GM23338 (cell line): ENCODE measurements at regions not wholly inside any gene's neighbourhood (a gene's known extent, or its start where the extent isn't known, plus 50 kb on each side); places are given as distances from the start of the nearest gene placed in this dataset.

ENCODE experiments used
- ATAC-seq: fragments of 200-7000 bp; cut with Tn5 transposase; 3 replicates; pipeline ENCODE4 v1.9.1; 2020
- DNase-seq: peaks from one replicate; pipeline ENCODE4 v3.0.0-alpha.2; 2015; ENCODE audit warnings: low spot score
- H2AFZ ChIP-seq: fragments of 200-600 bp; sonication (generic); 2 replicates; pipeline ENCODE4 v1.8.0; 2016; ENCODE audit warnings: antibody characterized with exemption, mild to moderate bottlenecking, moderate library complexity
- H3F3A ChIP-seq: fragments of 200-600 bp; sonication (generic); replicated peaks from 2 replicates; pipeline ENCODE4 v1.8.0; 2017; ENCODE audit warnings: antibody characterized with exemption, mixed run types, low read depth
- H3K27ac ChIP-seq: fragments of 200-600 bp; sonication (generic); 2 replicates; pipeline ENCODE4 v1.6.1; 2016; ENCODE audit warnings: low read depth
- H3K27me3 ChIP-seq: fragments of 200-600 bp; sonication (generic); 2 replicates; pipeline ENCODE4 v1.8.0; 2016; ENCODE audit warnings: mild to moderate bottlenecking, mixed run types, moderate library complexity; ENCODE audit not compliant: insufficient read depth
- H3K36me3 ChIP-seq: fragments of 200-600 bp; sonication (generic); 2 replicates; pipeline ENCODE4 v1.8.0; 2016; ENCODE audit warnings: mild to moderate bottlenecking; ENCODE audit not compliant: insufficient read depth
- H3K4me1 ChIP-seq: fragments of 200-600 bp; sonication (generic); 2 replicates; pipeline ENCODE4 v1.8.0; 2016; ENCODE audit warnings: mild to moderate bottlenecking, moderate library complexity; ENCODE audit not compliant: insufficient read depth
- H3K4me2 ChIP-seq: fragments of 200-600 bp; sonication (generic); 2 replicates; pipeline ENCODE4 v1.7.1; 2017; ENCODE audit warnings: mixed run types
- H3K4me3 ChIP-seq: fragments of 200-600 bp; sonication (generic); 2 replicates; pipeline ENCODE4 v1.6.1; 2016; ENCODE audit warnings: mixed run types
- H3K79me2 ChIP-seq: fragments of 200-600 bp; sonication (generic); replicated peaks from 2 replicates; pipeline ENCODE4 v1.8.0; 2017; ENCODE audit warnings: mild to moderate bottlenecking; ENCODE audit not compliant: insufficient read depth
- H3K9me2 ChIP-seq: fragments of 200-600 bp; sonication (generic); 2 replicates; pipeline ENCODE4 v1.8.0; 2017; ENCODE audit not compliant: insufficient read depth
- H4K20me1 ChIP-seq: fragments of 200-600 bp; sonication (generic); replicated peaks from 2 replicates; pipeline ENCODE4 v1.8.0; 2017; ENCODE audit warnings: mild to moderate bottlenecking; ENCODE audit not compliant: insufficient read depth
- H3K27ac Mint-ChIP-seq: 2 replicates; pipeline ENCODE4 v1.8.0; 2020; ENCODE audit warnings: inconsistent platforms, mild to moderate bottlenecking, moderate library complexity, mixed read lengths
- H3K27me3 Mint-ChIP-seq: 3 replicates; pipeline ENCODE4 v1.8.0; 2022; ENCODE audit warnings: low read depth, mild to moderate bottlenecking, moderate library complexity, mixed read lengths, inconsistent platforms; ENCODE audit not compliant: insufficient read depth, poor library complexity
- H3K36me3 Mint-ChIP-seq: 3 replicates; pipeline ENCODE4 v1.8.0; 2021; ENCODE audit warnings: low read depth, mild to moderate bottlenecking, inconsistent platforms, moderate library complexity, mixed read lengths
- H3K4me1 Mint-ChIP-seq: 3 replicates; pipeline ENCODE4 v1.8.0; 2020; ENCODE audit warnings: mild to moderate bottlenecking, inconsistent platforms, mixed read lengths
- H3K4me3 Mint-ChIP-seq: 3 replicates; pipeline ENCODE4 v1.8.0; 2021; ENCODE audit warnings: moderate library complexity, mild to moderate bottlenecking, inconsistent platforms, mixed read lengths
- H3K9me3 Mint-ChIP-seq: 3 replicates; pipeline ENCODE4 v1.8.0; 2020; ENCODE audit warnings: moderate library complexity, mild to moderate bottlenecking, inconsistent platforms, mixed read lengths
- CREB1 ChIP-seq: fragments of 250-450 bp; sonication (Bioruptor Pico); IDR thresholded peaks from 2 replicates; pipeline ENCODE4 v1.5.0; 2020; ENCODE audit warnings: low read depth, mild to moderate bottlenecking, moderate library complexity
- CTCF ChIP-seq, 2 experiments: fragments of 200-600 bp in 1 of 2; sonication (generic) in 1 of 2; conservative IDR thresholded peaks; 2 replicates each; pipeline versions ENCODE4 v1.5.1 to v1.6.1; 2016 to 2017; ENCODE audit warnings: antibody characterized with exemption in 2 of 2, low read depth in 2 of 2, mild to moderate bottlenecking in 2 of 2, moderate library complexity in 1 of 2
- EZH2 ChIP-seq: fragments of 200-600 bp; sonication (generic); IDR thresholded peaks from one replicate; pipeline ENCODE4 v1.8.0; 2017; ENCODE audit warnings: antibody characterized with exemption, mild to moderate bottlenecking, low read depth; ENCODE audit not compliant: unreplicated experiment
- EZH2phosphoT487 ChIP-seq: fragments of 200-600 bp; sonication (generic); IDR thresholded peaks from one replicate; pipeline ENCODE4 v1.8.1; 2018; ENCODE audit warnings: antibody characterized with exemption; ENCODE audit not compliant: unreplicated experiment
- NANOG ChIP-seq: IDR thresholded peaks from 2 replicates; pipeline ENCODE4 v1.6.1; 2016; ENCODE audit warnings: antibody characterized with exemption, borderline replicate concordance
- POLR2AphosphoS5 ChIP-seq: IDR thresholded peaks from 2 replicates; pipeline ENCODE4 v1.6.1; 2016; ENCODE audit warnings: antibody characterized with exemption, low read depth
- REST ChIP-seq: IDR thresholded peaks from one replicate; pipeline ENCODE4 v1.6.1; 2018; ENCODE audit warnings: antibody characterized with exemption; ENCODE audit not compliant: unreplicated experiment
- STAT1 ChIP-seq: IDR thresholded peaks from one replicate; pipeline ENCODE4 v1.6.1; 2016; ENCODE audit warnings: antibody characterized with exemption; ENCODE audit not compliant: unreplicated experiment
- ZNF114 ChIP-seq: fragments of 250-450 bp; sonication (Bioruptor Pico); IDR thresholded peaks from 2 replicates; pipeline ENCODE4 v1.5.0; 2020; ENCODE audit warnings: mild to moderate bottlenecking, moderate library complexity
- ZNF331 ChIP-seq: fragments of 250-450 bp; sonication (Bioruptor Pico); IDR thresholded peaks from 2 replicates; pipeline ENCODE4 v1.5.0; 2020; ENCODE audit warnings: low read depth, mild to moderate bottlenecking, moderate library complexity
- ZNF462 ChIP-seq: fragments of 250-450 bp; sonication (Bioruptor Pico); IDR thresholded peaks from 2 replicates; pipeline ENCODE4 v1.5.0; 2020; ENCODE audit warnings: mild to moderate bottlenecking, moderate library complexity

- no peaks in the 10 kb centered on the region for H3K9me3 Mint-ChIP-seq
- Histone ChIP-seq H3K27me3 (no peaks in the 10 kb centered on the region), H3K4me2 (no peak overlapping the region), H3F3A (no peaks in the 10 kb centered on the region), H3K4me1 (no peaks in the 10 kb centered on the region), H2AFZ (no peak overlapping the region), H3K4me3 (no peak overlapping the region), H3K27ac (no peak overlapping the region), H3K9me2 (no peaks in the 10 kb centered on the region), H3K79me2 (no peaks in the 10 kb centered on the region), H3K36me3 (no peaks in the 10 kb centered on the region), H4K20me1 (no peaks in the 10 kb centered on the region)
- H3K27me3 Mint-ChIP-seq = peaks cover 4% of the 10 kb centered on the region
- ATAC-seq (no peak), DNase-seq (no peak)
- H3K27ac Mint-ChIP-seq = no peak overlapping the region
- peaks cover 3% of the 10 kb centered on the region; the same call in 2 of the 3 replicates for H3K4me1 Mint-ChIP-seq
- no peaks in the 10 kb centered on the region for H3K36me3 Mint-ChIP-seq
- H3K4me3 Mint-ChIP-seq = no peak overlapping the region
- TF ChIP-seq CTCF (conservative IDR thresholded peaks at IDR 0.05; ENCODE audit: low read depth in 2 of 2) (no peak), POLR2AphosphoS5 (no peak)
These were observed 547.4 kb downstream of the SPRY1 start for GRCh38 chr4:123943976-123944375.

- Histone ChIP-seq H3K9me2 (no peaks in the 10 kb centered on the region), H2AFZ (peak overlapping the region; percentile 30), H3K36me3 (no peaks in the 10 kb centered on the region), H4K20me1 (no peaks in the 10 kb centered on the region), H3K27ac (no peak overlapping the region), H3K27me3 (no peaks in the 10 kb centered on the region), H3K4me1 (no peaks in the 10 kb centered on the region), H3K79me2 (no peaks in the 10 kb centered on the region), H3F3A (no peaks in the 10 kb centered on the region), H3K4me3 (no peak overlapping the region), H3K4me2 (no peak overlapping the region)
- no peak for ATAC-seq
- H3K9me3 Mint-ChIP-seq = no peaks in the 10 kb centered on the region
- peaks cover 4% of the 10 kb centered on the region for H3K27me3 Mint-ChIP-seq
- H3K4me3 Mint-ChIP-seq = no peak overlapping the region
- H3K36me3 Mint-ChIP-seq = no peaks in the 10 kb centered on the region
- no peak overlapping the region for H3K27ac Mint-ChIP-seq
- no peaks in the 10 kb centered on the region; the same call in 2 of the 3 replicates for H3K4me1 Mint-ChIP-seq
- DNase-seq = no peak
- TF ChIP-seq REST = no peak
- no peak for TF ChIP-seq CREB1
- no peak for TF ChIP-seq NANOG
- no peak for TF ChIP-seq EZH2phosphoT487
- no peak for TF ChIP-seq ZNF462 (CRISPR knock-in tag)
- TF ChIP-seq STAT1 = no peak
- no peak for TF ChIP-seq EZH2
- no peak for TF ChIP-seq ZNF331 (CRISPR knock-in tag)
- TF ChIP-seq ZNF114 (CRISPR knock-in tag) = no peak
- no peak for TF ChIP-seq POLR2AphosphoS5
These were observed 548.7 kb downstream of the SPRY1 start for GRCh38 chr4:123945301-123945700.
